Activated T-cell treated with anti-CD3 and anti-CD28 coated beads for 24 hours (primary cell): ENCODE measurements at regions not wholly inside any gene's neighbourhood (a gene's known extent, or its start where the extent isn't known, plus 50 kb on each side); places are given as distances from the start of the nearest gene placed in this dataset.
"Not testable (repeated sequence)": the region's sequence is repeated elsewhere in the genome, so short reads cannot be mapped to it uniquely, and the experiment has no call there.

Source experiments
- DNase-seq: peaks from one replicate; pipeline ENCODE4 v3.0.0-alpha.2; 2020; ENCODE audit warnings: low read depth

- DNase-seq = no peak
Observed at GRCh38 chr5:1959725-1960581, 77.2 kb upstream of the IRX4 start.

GRCh38 chr5:1959231-1959630 lies 76.5 kb upstream of the IRX4 start:
- no peak for DNase-seq

GRCh38 chr5:1958211-1959010 lies 75.7 kb upstream of the IRX4 start:
- DNase-seq = no peak

GRCh38 chr5:1955586-1955985 lies 72.9 kb upstream of the IRX4 start:
- no peak for DNase-seq

- DNase-seq = not testable (repeated sequence)
Observed at GRCh38 chr5:1953710-1954109, 71.0 kb upstream of the IRX4 start.

- DNase-seq = no peak
Observed at GRCh38 chr5:1952444-1953099, 69.8 kb upstream of the IRX4 start.

- DNase-seq = no peak
Observed at GRCh38 chr5:1952021-1952420, 69.3 kb upstream of the IRX4 start.

- no peak for DNase-seq
Observed at GRCh38 chr5:1951165-1951816, 68.6 kb upstream of the IRX4 start.

- DNase-seq = no peak
Observed at GRCh38 chr5:1950708-1951103, 68.0 kb upstream of the IRX4 start.

GRCh38 chr5:1950096-1950707 lies 67.5 kb upstream of the IRX4 start:
- DNase-seq = no peak

GRCh38 chr5:1949253-1949652 lies 66.5 kb upstream of the IRX4 start:
- DNase-seq = no peak

- DNase-seq = no peak
Observed at GRCh38 chr5:1948663-1949191, 66.0 kb upstream of the IRX4 start.

GRCh38 chr5:1948111-1948510 lies 65.4 kb upstream of the IRX4 start:
- DNase-seq = no peak

- DNase-seq = no peak
Observed at GRCh38 chr5:1946776-1947175, 64.1 kb upstream of the IRX4 start.

- no peak for DNase-seq
Observed at GRCh38 chr5:1946122-1946677, 63.5 kb upstream of the IRX4 start.

GRCh38 chr5:1945606-1946005 lies 62.9 kb upstream of the IRX4 start:
- no peak for DNase-seq

GRCh38 chr5:1944408-1944807 lies 61.7 kb upstream of the IRX4 start:
- no peak for DNase-seq

- DNase-seq = no peak
Observed at GRCh38 chr5:1943481-1943880, 60.8 kb upstream of the IRX4 start.

- DNase-seq = no peak
Observed at GRCh38 chr5:1942630-1943029, 59.9 kb upstream of the IRX4 start.

GRCh38 chr5:1942158-1942557 lies 59.4 kb upstream of the IRX4 start:
- no peak for DNase-seq

- no peak for DNase-seq
Observed at GRCh38 chr5:1939256-1939655, 56.5 kb upstream of the IRX4 start.
